Adrenal gland (tissue), 9 donors: ENCODE measurements at regions not wholly inside any gene's neighbourhood (a gene's known extent, or its start where the extent isn't known, plus 50 kb on each side); places are given as distances from the start of the nearest gene placed in this dataset.
A peak's percentile ranks its signal among the peaks of the same experiment; 100 is the strongest.
"Not testable (repeated sequence)": the region's sequence is repeated elsewhere in the genome, so short reads cannot be mapped to it uniquely, and the experiment has no call there.

Source experiments
- DNase-seq, 7 donors: peaks; one replicate each; pipeline ENCODE4 v3.0.0-alpha.2; 2019 to 2020
- H3K27ac ChIP-seq, 5 donors: fragments of 200-600 bp; sonication (generic) in 4 of 5; 1 replicate in 3 of 5; 2 replicates in 2 of 5; pipeline versions ENCODE4 v1.5.1 to v1.8.0; 2016 to 2020; ENCODE audit warnings: mild to moderate bottlenecking in 1 of 5
- H3K27me3 ChIP-seq: fragments of 200-600 bp; 2 replicates; pipeline ENCODE4 v1.8.0; 2021
- H3K36me3 ChIP-seq, 2 donors: fragments of 200-600 bp; replicated peaks in 1 of 2; 1 replicate in 1 of 2; 2 replicates in 1 of 2; pipeline versions ENCODE4 v1.5.1 to v1.8.0; 2018 to 2022
- H3K4me1 ChIP-seq, 2 donors: fragments of 200-600 bp; replicated peaks in 1 of 2; 1 replicate in 1 of 2; 2 replicates in 1 of 2; pipeline versions ENCODE4 v1.5.1 to v1.8.0; 2018 to 2021
- H3K4me3 ChIP-seq, 4 donors: fragments of 200-600 bp; sonication (generic) in 3 of 4; one replicate each; pipeline ENCODE4 v1.5.1; 2016 to 2018
- H3K9me3 ChIP-seq, 3 donors: fragments of 200-600 bp; sonication (generic) in 1 of 3; replicated peaks in 1 of 3; 1 replicate in 2 of 3; 2 replicates in 1 of 3; pipeline versions ENCODE4 v1.5.1 to v1.8.0; 2016 to 2021
- CTCF ChIP-seq, 6 experiments: fragments of 450-650 bp in 4 of 6; fragments of 200-600 bp in 2 of 6; sonication (generic) in 1 of 6; IDR thresholded peaks; 1 replicate in 5 of 6; 2 replicates in 1 of 6; pipeline versions ENCODE4 v1.5.1 to v1.8.0; 2016 to 2021; ENCODE audit warnings: antibody characterized with exemption in 6 of 6, mild to moderate bottlenecking in 2 of 6, moderate library complexity in 1 of 6
- POLR2A ChIP-seq, 2 donors: fragments of 450-650 bp; IDR thresholded peaks; one replicate each; pipeline ENCODE4 v1.6.1; 2017; ENCODE audit warnings: antibody characterized with exemption in 2 of 2, mild to moderate bottlenecking in 2 of 2, moderate library complexity in 1 of 2
- WGBS, 4 donors: extraction: QIAGEN DNeasy Blood & Tissue Kit in 2 of 4; methylation state at CpG; one replicate each; pipeline versions ENCODE4 v1.1.5 to v1.1.7; 2013 to 2017; 5-methylcytosine and 5-hydroxymethylcytosine counted together
- intact Hi-C, 2 donors: fragments of 100-400 bp; cut with DNase I; formaldehyde crosslinking; loops; one replicate each; pipeline versions ENCODE4 v1.14.1 to v1.15.0; 2022 to 2023
- donor health status: healthy with polysubstance abuse.
- donor health status: Bipolar disorder and iron deficiency.
- donor health status: DM: yes; HTN: yes; CAD: no.
- donor health status: DM: no; HTN: no; CAD: no.
- donor health status: DM: no; HTN: no; CAD: no.

GRCh38 chr15:89030311-89030710 is 57.9 kb upstream of the ABHD2 start:
- Histone ChIP-seq H3K4me3 (no peak overlapping the region), H3K9me3 (no peaks in the 10 kb centered on the region), H3K4me1 (no peaks in the 10 kb centered on the region), H3K27ac (no peak overlapping the region), H3K36me3 (no peaks in the 10 kb centered on the region), H3K27me3 (peaks cover 6% of the 10 kb centered on the region)
- intact Hi-C loops, result no loop called here
- 84 to 89% (median 85%) methylated on average over 3 of the region's 3 CpGs for WGBS, 4 donors
- no peak for DNase-seq
- TF ChIP-seq POLR2A (IDR thresholded peaks at IDR 0.05) (no peak), CTCF (IDR thresholded peaks at IDR 0.05) (no peak)

DNA sequence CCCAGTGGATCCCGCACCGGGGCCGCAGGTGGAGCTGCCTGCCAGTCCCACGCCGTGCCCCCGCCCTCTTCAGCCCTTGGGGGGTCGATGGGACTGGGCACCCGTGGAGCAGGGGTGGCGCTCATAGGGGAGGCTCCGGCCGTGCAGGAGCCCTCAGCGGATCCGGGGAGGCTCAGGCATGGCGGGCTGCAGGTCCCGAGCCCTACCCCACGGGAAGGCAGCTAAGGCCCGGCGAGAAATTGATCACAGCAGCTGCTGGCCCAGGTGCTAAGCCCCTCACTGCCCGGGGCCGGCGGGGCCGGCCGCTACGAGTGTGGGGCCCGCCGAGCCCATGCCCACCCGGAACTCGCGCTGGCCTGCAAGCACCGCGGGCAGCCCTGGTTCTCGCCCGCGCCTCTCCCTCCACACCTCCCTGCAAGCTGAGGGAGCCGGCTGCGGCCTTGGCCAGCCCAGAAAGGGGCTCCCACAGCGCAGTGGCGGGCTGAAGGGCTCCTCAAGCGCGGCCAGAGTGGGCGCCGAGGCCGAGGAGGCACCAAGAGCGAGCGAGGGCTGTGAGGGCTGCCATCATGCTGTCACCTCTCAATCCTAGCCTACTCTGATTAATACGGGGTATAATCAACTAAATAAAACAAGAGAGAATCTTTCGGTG is 56.5 kb upstream of the ABHD2 start:
- H3K27ac ChIP-seq, DNase-seq, H3K36me3 ChIP-seq, H3K27me3 ChIP-seq, H3K9me3 ChIP-seq, H3K4me3 ChIP-seq, H3K4me1 ChIP-seq, intact Hi-C loops: not testable (repeated sequence)
- WGBS, 4 donors, result 87 to 95% (median 94%) methylated on average over 17 to 47 of the region's 47 CpGs

DNA sequence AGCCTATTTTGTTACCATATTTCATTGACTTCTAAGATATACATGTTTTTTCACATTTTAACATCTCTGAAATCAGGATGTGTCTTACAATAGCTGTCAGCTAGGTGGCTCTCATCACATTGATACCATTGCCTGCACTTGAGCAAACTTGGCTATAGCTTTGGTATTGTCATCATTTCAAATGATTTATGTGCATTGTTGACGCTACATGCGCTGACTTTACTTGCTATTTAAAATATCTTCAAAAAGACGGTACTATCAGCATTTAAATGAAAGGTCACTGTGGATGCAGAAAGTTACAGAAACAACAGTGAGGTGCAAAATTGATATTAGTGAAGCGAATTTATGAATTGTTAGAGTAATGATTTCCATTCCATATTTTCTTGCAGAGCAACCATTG is 54.0 kb upstream of the ABHD2 start:
- Histone ChIP-seq H3K9me3 (no peaks in the 10 kb centered on the region), H3K27me3 (peaks cover 6% of the 10 kb centered on the region), H3K4me3 (no peak overlapping the region), H3K4me1 (no peaks in the 10 kb centered on the region), H3K27ac (no peak overlapping the region), H3K36me3 (no peaks in the 10 kb centered on the region)
- TF ChIP-seq POLR2A (IDR thresholded peaks at IDR 0.05) (no peak), CTCF (IDR thresholded peaks at IDR 0.05) (peak in 3 of 6 experiments; percentile 11 to 32 (median 21))
- WGBS, 4 donors, result 28 to 35% (median 32%) methylated on average over 4 of the region's 4 CpGs
- intact Hi-C loops, result no loop called here
- DNase-seq, result no peak

GRCh38 chr15:89035150-89035549 is 53.1 kb upstream of the ABHD2 start:
- 48 to 69% (median 64%) methylated on average over 2 of the region's 2 CpGs for WGBS, 4 donors
- no peak overlapping the region for H3K4me3 ChIP-seq
- intact Hi-C loops, result no loop called here
- DNase-seq, result no peak
- H3K9me3 ChIP-seq, result no peaks in the 10 kb centered on the region
- no peaks in the 10 kb centered on the region for H3K36me3 ChIP-seq
- no peaks in the 10 kb centered on the region for H3K4me1 ChIP-seq
- H3K27me3 ChIP-seq, result peaks cover 6% of the 10 kb centered on the region
- H3K27ac ChIP-seq, result no peak overlapping the region
- TF ChIP-seq CTCF (IDR thresholded peaks at IDR 0.05) (no peak), POLR2A (IDR thresholded peaks at IDR 0.05) (no peak)

- peaks cover 6% of the 10 kb centered on the region for H3K27me3 ChIP-seq
- intact Hi-C loops, result no loop called here
- no peak for DNase-seq
- no peak overlapping the region for H3K4me3 ChIP-seq
- TF ChIP-seq CTCF (IDR thresholded peaks at IDR 0.05), result no peak
- no peak for TF ChIP-seq POLR2A (IDR thresholded peaks at IDR 0.05)
- no peaks in the 10 kb centered on the region for H3K36me3 ChIP-seq
- WGBS, 4 donors, result 50 to 73% (median 71%) methylated on average over 2 of the region's 2 CpGs
- no peak overlapping the region for H3K27ac ChIP-seq
- H3K4me1 ChIP-seq, result no peaks in the 10 kb centered on the region
- no peaks in the 10 kb centered on the region for H3K9me3 ChIP-seq
These were observed 52.6 kb upstream of the ABHD2 start for GRCh38 chr15:89035658-89036057.
